ENCODE measurements at regions not wholly inside any gene's neighbourhood (a gene's known extent, or its start where the extent isn't known, plus 50 kb on each side); places are given as distances from the start of the nearest gene placed in this dataset.
A peak's percentile ranks its signal among the peaks of the same experiment; 100 is the strongest.
"Not testable (repeated sequence)": the region's sequence is repeated elsewhere in the genome, so short reads cannot be mapped to it uniquely, and the experiment has no call there.

DNA sequence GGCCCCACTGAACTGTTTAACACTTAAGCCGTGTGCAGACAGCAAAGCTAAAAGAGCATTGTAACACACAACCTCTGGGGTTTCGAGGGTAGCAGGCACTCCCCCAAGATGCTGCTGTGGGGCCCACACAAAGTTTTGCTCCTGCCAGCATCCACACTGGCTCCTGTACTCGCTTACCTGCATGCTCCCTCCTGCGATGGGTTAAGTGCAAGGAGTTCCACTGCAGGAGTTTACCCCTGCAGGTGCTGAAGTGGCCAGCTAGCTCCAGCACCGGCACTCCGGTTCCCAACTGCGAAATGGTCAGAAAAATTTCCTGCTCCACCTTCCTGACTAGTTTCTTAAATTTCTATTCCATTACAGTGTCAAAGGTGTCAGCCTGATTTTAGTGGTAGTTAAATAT, 443.5 kb downstream of the PCDH10 start:
- no peak for DNase-seq (ENCODE audit: low spot score)

DNA sequence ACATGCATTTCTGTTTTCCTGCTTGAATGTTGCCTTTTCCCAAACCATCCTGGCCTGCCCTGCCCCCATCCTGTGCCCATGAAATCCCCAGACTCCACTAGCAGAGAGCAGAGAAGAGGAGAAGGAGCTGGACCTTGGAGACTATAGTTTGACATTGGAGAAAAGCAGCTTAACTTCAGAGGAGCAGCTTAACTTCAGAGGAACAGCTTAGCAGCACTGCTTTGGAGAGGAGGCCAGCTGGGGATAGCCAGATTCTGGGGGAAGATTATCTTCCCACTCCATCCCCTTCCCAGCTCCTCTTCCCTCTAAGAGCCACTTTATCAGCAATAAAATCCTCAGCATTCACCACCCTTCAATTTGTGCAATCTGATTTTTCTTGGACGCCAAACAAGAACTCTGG, 443.0 kb downstream of the PCDH10 start:
- no peak for DNase-seq (ENCODE audit: low spot score)

DNA sequence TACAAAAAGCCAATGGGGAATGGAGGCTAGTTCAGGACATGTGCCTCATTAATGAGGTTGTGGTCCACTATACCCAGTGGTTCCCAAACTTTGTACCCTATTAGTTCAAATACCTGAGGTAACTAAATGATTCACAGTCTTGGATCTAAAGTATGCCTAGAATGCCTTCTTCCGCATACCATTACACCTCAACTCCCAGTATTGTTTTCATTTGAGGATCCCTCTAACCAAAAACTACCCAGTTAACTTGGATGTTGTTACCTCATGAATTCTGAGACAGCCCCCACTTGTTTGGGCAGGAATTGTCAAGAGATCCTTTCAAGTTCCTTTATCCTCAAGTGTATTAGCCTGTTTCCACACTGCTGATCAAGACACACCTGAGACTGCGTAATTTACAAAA, 439.2 kb downstream of the PCDH10 start:
- no peak for DNase-seq (ENCODE audit: low spot score)

- no peak for DNase-seq (ENCODE audit: low spot score)
Observed at GRCh38 chr4:133585323-133585722, 436.2 kb downstream of the PCDH10 start.

DNA sequence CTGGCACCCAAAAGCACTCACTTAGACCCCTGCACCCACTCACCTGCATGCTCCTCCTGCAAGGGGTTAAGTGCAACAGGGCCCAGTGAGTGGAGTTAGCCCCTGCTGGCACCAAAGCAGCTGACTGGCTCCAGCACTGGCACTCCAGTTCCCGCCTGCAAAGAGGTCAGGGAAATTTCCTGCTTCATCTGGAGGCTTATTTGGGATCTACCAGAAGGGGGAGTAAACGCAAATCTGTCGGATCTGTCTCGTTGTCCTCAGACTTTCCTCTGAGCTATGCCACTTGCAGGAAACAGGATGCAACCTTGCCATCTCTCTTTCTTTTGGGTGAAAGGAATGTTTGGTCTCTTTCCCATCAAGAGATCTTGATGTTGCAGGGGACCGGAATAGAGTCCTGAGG, 435.6 kb downstream of the PCDH10 start:
- no peak for DNase-seq (ENCODE audit: low spot score)

GRCh38 chr4:133581996-133582619, 433.0 kb downstream of the PCDH10 start:
- DNase-seq (ENCODE audit: low spot score): no peak

- no peak for DNase-seq (ENCODE audit: low spot score)
Observed at GRCh38 chr4:133574248-133574647, 425.2 kb downstream of the PCDH10 start.

DNA sequence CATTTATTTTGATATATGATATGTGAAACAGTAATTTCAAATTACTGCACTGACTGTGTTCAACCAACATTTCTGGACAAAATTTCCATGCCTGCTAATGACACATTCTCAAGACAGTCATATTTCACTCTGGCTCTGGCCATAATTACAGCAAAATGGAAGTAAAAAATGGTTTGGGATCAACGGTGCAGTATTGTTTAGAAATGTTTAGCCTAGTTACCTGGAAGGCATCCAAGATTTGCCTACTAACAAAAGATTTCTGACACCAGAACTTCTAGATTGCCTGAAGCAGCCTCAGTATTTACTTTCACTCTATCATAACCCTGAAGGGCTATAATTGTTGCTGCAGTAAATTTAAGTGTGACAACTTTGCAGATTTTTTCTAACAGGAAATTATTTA, 416.3 kb downstream of the PCDH10 start:
- DNase-seq (ENCODE audit: low spot score): no peak

GRCh38 chr4:133559987-133560386, 410.9 kb downstream of the PCDH10 start:
- DNase-seq (ENCODE audit: low spot score): no peak

DNA sequence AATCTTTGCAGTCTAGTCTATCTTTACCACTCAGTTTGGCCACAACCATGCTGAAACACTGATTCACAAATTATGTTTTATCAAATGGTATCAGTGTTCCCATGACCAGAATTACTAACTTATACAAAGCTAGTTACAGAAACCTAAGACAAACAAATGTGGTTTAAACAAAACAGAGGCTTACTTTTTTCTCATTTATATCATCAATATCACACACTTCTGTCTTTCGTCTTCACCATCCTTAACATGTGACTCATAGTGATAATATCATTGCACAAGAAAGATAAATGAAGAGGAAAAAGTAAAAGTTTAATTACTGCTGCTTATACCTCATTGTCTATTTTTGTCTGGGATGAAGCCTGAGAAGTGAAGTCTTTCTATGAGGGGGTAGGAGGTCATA, 406.6 kb downstream of the PCDH10 start:
- DNase-seq (ENCODE audit: low spot score): no peak

DNA sequence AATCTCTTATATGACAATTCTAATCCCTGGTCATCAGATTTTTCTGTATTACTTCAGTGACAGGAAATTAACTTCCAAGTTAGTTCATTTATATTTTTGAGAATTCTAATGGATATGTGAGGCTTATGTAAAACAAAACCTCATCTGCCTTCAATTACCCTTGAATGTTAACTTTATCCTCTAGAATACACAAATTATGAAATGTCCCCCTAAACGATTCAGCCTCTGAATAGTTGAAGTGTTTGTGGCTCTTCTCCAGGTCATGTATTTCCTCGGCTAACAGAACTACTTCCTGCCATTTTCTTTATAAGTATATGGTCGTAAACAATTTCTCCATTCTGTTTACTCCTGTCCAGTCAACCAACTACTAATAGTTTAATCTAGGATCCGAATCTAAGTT, 401.3 kb downstream of the PCDH10 start:
- no peak for DNase-seq (ENCODE audit: low spot score)

DNA sequence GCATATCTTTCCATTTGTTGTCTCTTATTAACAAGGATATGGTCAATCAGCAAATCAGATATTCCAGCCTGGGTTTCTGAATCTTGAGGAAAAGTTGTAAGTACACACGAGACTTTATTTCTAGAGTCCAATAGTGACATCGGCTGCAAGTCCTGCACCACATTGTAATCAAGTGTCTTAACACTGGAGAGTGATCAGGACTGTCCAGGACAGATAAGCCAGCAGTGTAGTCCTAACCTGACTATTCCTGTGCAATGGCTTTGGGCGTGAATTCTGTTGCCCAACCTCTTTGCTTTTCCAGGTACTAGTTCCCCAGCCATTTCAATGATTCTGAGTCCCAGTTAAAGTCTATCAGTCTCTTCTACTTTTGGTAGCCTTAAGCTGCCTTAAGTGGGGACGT, 395.0 kb downstream of the PCDH10 start:
- DNase-seq (ENCODE audit: low spot score): no peak

GRCh38 chr4:133537780-133538281, 388.7 kb downstream of the PCDH10 start:
- no peak for DNase-seq (ENCODE audit: low spot score)

DNA sequence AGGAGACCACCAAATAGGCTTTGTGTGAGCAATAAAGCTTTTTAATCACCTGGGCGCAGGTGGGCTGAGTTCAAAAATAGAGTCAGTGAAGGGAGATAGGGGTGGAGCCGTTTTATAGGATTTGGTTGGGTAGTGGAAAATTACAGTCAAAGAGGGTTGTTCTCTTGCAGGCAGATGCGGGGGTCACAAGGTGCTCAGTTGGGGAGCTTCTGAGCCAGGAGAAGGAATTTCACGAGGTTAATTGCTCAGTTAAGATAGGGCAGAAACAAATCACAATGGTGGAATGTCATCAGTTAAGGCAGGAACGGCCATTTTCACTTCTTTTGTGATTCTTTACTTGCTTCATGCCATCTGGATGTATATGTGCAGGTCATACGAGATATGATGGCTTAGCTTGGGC, 385.1 kb downstream of the PCDH10 start:
- DNase-seq (ENCODE audit: low spot score): not testable (repeated sequence)

- no peak for DNase-seq (ENCODE audit: low spot score)
Observed at GRCh38 chr4:133524369-133524768, 375.3 kb downstream of the PCDH10 start.

DNA sequence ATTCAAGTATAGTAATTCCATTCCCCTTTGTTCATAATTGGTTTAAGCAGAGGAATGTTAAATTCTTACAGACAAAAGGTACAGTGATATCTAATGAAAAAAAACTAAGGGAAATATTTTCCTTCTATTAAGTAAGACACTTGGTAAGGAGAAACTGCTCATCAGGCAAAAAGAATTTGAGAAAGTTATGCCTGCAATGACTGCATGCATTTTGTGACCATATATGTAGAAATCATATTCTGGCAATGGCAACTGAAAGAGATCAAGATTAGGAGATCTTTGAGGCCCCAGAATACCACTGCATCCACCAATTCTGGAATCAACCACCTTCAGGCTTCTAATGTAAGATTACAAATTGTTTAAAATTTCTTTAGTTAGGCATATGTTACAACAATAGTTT, 364.8 kb downstream of the PCDH10 start:
- DNase-seq (ENCODE audit: low spot score): no peak

DNA sequence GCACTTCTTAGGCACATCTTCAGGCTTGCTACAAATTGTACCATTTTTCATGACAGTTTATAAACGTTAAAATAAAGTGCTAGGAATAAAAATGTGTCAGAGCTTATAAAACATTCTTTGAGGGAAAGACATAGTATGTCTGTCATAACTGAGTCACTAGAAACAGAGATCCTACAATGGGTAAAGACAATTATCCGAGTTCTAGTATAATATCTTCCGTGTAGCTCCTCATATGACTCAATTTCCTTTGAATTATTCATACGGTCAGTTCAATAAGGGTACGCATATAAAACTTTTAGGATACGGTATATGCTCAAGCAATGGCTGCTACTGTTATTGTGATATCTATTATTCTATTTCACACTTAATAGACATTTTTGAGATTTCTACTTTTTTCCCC, 349.1 kb downstream of the PCDH10 start:
- no peak for DNase-seq (ENCODE audit: low spot score)

GRCh38 chr4:133493776-133494175, 344.7 kb downstream of the PCDH10 start:
- no peak for DNase-seq (ENCODE audit: low spot score)

- no peak for DNase-seq (ENCODE audit: low spot score)
Observed at GRCh38 chr4:133493241-133493640, 344.1 kb downstream of the PCDH10 start.

- no peak for DNase-seq (ENCODE audit: low spot score)
Observed at GRCh38 chr4:133484287-133484686, 335.2 kb downstream of the PCDH10 start.

DNA sequence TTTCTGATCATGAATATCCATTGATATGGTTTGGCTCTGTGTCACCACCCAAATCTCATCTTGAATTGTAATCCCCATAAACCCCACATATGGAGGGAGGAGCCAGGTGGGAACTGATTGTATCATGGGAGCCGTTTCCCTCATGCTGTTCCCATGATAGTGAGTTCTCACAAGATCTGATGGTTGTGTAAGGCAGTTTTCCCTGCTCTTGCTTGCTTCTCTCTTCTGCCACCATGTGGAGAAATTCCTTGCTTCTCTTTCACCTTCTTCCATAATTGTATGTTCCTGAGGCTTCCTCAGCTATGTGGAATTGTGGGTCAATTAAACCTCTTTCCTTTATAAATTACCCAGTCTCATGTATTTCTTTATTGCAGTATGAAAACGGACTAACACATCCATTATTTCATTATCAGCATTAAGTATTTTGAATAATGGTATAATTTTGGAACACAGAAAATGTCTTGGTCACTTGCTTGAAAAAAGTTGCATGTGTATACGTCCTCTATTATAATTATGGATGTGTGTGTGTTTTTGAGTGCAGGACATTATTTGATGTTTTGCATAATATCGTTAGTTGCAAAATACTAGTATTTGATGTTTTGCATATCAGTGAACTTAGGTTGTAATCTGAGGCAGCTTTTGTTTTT, 334.6 kb downstream of the PCDH10 start:
- DNase-seq (ENCODE audit: low spot score): peak; percentile 73

DNA sequence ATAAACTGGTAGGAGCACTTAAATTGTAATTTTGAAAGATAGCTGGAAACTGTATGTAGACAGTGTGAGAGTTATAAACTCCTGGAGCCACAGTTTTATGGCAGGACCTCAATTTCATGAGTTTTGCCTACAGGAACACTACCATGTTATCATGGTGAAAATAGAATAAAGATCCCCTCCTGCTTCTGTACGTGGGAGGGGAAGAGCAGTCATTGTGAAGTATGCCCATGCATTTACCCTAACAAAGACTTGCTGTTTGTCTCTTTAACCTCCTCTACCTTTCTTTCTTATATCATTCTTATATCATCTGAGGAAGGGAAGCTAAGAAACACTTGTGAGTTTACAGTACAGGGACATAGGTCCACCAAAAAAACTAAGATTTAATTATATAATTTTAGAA, 327.0 kb downstream of the PCDH10 start:
- DNase-seq (ENCODE audit: low spot score): no peak

DNA sequence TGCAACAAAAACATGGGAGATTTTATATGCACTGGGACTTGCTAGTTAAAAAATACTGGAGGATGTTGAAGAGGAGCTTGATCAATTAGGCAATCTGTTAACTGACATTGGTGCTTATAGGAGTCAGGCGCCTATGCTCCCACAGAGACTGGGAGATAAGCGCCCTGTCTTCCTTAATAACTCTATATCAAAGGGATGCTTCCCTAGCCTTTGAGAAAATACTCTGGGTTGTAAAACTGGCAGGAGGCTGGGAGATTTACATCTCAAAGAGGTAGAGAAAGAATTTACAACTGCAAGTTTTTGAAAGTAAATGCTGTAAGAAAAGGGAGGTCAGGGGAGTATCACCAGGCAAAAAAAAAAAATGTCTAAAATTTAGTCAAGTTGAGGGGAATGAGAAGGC, 325.4 kb downstream of the PCDH10 start:
- DNase-seq (ENCODE audit: low spot score): no peak

- no peak for DNase-seq (ENCODE audit: low spot score)
Observed at GRCh38 chr4:133472244-133472643, 323.1 kb downstream of the PCDH10 start.
